ENCODE measurements at regions not wholly inside any gene's neighbourhood (a gene's known extent, or its start where the extent isn't known, plus 50 kb on each side); places are given as distances from the start of the nearest gene placed in this dataset.
A peak's percentile ranks its signal among the peaks of the same experiment; 100 is the strongest.
"Not testable (repeated sequence)": the region's sequence is repeated elsewhere in the genome, so short reads cannot be mapped to it uniquely, and the experiment has no call there.

DNA sequence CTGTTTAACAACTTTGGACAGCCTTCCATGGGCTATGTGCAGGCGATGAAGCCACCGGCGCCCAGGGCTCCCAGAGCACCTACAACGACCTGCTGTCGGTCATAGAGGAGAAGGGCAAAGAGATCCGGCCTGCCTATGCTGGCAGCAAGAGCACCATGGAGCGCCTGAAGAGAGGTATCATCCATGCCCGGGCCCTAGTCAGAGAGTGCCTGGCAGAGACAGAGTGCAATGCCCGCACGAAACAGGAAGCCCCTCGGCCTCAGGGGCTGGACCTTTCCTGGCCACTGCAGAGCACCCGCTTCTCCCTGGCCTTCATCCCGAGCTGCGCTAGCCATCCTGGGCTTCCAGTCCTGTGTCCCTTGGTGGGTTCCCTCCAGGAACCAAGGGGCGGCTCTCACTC lies 497.0 kb upstream of the PHF14 start:
- H3K4me1 ChIP-seq, result no peaks in the 10 kb centered on the region
- H3K36me3 ChIP-seq, result no peaks in the 10 kb centered on the region
- H3K4me3 ChIP-seq, result no peak overlapping the region
- no peak overlapping the region for H3K27ac ChIP-seq
- DNase-seq, result peak in 1 of 2 donors; percentile 29
- no peaks in the 10 kb centered on the region for H3K27me3 ChIP-seq
- H3K9me3 ChIP-seq, result no peaks in the 10 kb centered on the region
- TF ChIP-seq POLR2AphosphoS5 (IDR thresholded peaks at IDR 0.05), result no peak
- no peak for TF ChIP-seq EP300 (IDR thresholded peaks at IDR 0.05)
- TF ChIP-seq POLR2A (IDR thresholded peaks at IDR 0.05), result no peak
- no peak for TF ChIP-seq CTCF (IDR thresholded peaks at IDR 0.05)
- peak in 1 of 2 donors; percentile 51 for ATAC-seq (ENCODE audit: low FRiP score in 2 of 2)
- WGBS, 2 donors, result 96% methylated on average over 15 of the region's 15 CpGs; no CpG with 5 or more reads in 1 of the 2 donors

DNA sequence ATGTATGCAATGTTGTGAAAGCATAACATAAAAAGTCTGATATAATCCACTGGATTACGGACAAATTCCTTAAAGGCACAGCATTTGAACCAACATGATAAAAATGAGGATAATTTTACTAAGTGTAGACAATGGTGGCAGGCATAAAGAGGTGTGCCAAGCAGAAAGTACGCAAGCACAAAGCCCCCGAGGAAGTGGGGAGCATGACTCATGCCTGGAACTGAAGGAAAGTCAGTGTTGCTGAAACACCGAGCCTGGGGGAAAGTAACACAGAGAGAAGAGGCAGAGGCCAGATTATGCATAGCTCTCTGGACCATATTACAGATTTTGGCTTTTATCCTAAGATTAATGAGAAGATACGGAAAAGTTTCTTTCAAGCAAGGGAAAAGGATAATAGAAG lies 490.0 kb upstream of the PHF14 start:
- WGBS, 2 donors, result 78 to 82% methylated on average over 5 of the region's 5 CpGs
- Histone ChIP-seq H3K4me3 (no peak overlapping the region), H3K9me3 (no peaks in the 10 kb centered on the region), H3K36me3 (no peaks in the 10 kb centered on the region), H3K27me3 (no peaks in the 10 kb centered on the region), H3K27ac (no peak overlapping the region), H3K4me1 (no peaks in the 10 kb centered on the region)
- no peak for TF ChIP-seq EP300 (IDR thresholded peaks at IDR 0.05)
- no peak for TF ChIP-seq CTCF (IDR thresholded peaks at IDR 0.05)
- no peak for TF ChIP-seq POLR2A (IDR thresholded peaks at IDR 0.05)
- TF ChIP-seq POLR2AphosphoS5 (IDR thresholded peaks at IDR 0.05), result no peak
- DNase-seq (no peak), ATAC-seq (ENCODE audit: low FRiP score in 2 of 2) (no peak)

DNA sequence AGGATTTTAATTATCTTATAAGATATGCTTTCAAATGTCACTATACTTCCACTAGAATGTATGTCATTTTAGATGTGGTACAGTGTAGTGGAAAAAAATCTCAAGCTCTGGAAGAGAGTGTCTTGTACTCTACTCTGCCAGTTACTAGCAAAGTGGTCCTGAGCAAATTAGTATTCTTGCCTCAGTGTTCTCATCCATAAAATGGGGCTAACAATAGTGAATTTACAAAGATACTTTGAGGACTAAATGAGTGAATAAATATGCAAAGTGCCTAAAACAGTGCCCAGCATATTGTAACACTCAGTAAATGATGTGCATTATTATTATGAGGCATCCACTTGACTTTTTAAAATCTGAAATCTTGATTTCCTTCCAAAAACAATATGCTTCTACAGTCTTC lies 488.9 kb upstream of the PHF14 start:
- ATAC-seq (ENCODE audit: low FRiP score in 2 of 2), result no peak
- TF ChIP-seq CTCF (IDR thresholded peaks at IDR 0.05), result no peak
- no peak for TF ChIP-seq POLR2AphosphoS5 (IDR thresholded peaks at IDR 0.05)
- TF ChIP-seq EP300 (IDR thresholded peaks at IDR 0.05), result no peak
- no peak for TF ChIP-seq POLR2A (IDR thresholded peaks at IDR 0.05)
- Histone ChIP-seq H3K9me3 (no peaks in the 10 kb centered on the region), H3K4me1 (no peaks in the 10 kb centered on the region), H3K36me3 (no peaks in the 10 kb centered on the region), H3K27ac (no peak overlapping the region), H3K4me3 (no peak overlapping the region), H3K27me3 (no peaks in the 10 kb centered on the region)
- DNase-seq, result no peak

DNA sequence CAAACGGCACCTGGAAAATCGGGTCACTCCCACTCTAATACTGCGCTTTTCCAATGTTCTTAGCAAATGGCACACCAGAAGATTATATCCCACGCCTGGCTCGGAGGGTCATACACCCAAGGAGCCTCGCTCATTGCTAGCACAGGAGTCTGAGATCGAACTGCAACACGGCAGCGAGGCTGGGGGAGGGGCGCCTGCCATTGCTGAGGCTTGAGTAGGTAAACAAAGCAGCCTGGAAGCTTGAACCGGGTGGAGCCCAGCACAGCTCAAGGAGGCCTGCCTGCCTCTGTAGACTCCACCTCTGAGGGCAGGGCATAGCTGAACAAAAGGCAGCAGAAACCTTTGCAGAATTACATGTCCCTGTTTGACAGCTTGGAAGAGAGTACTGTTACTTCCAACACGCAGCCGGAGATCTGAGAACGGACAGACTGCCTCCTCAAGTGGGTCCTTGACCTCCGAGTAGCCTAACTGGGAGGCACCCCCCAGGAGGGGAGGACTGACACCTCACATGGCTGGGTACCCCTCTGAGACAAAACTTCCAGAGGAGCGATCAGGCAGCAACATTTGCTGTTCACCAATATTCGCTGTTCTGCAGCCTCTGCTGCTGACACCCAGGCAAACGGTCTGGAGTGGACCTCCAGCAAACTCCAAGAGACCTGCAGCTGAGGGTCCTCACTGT lies 472.3 kb upstream of the PHF14 start:
- not testable (repeated sequence) for H3K4me1 ChIP-seq; H3K36me3 ChIP-seq; H3K4me3 ChIP-seq; ATAC-seq (ENCODE audit: low FRiP score in 2 of 2); H3K9me3 ChIP-seq; H3K27me3 ChIP-seq; H3K27ac ChIP-seq
- 84 to 88% methylated on average over 12 to 18 of the region's 18 CpGs for WGBS, 2 donors
- DNase-seq, result peak in 1 of 2 donors; percentile 34

DNA sequence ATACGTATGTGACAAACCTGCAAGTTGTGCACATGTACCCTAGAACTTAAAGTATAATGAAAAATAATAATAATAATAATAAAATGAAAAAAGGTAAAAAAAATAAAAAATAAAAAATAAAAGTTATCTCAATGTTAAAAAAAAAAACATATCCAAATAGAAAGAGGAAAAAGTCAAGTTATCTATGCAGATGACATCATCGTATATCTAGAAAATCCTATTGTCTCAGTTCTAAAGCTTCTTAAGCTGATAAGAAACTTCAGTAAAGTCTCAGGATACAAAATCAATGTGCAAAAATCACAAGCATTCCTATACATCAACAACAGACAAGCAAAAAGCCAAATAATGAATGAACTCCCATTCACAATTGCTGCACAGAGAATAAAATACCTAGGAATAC lies 466.6 kb upstream of the PHF14 start:
- H3K9me3 ChIP-seq, result no peaks in the 10 kb centered on the region
- ATAC-seq (ENCODE audit: low FRiP score in 2 of 2), result no peak
- no peak overlapping the region for H3K27ac ChIP-seq
- TF ChIP-seq POLR2AphosphoS5 (IDR thresholded peaks at IDR 0.05) (no peak), CTCF (IDR thresholded peaks at IDR 0.05) (no peak), POLR2A (IDR thresholded peaks at IDR 0.05) (no peak), EP300 (IDR thresholded peaks at IDR 0.05) (no peak)
- H3K27me3 ChIP-seq, result no peaks in the 10 kb centered on the region
- WGBS, 2 donors, result 96% methylated on average over 2 of the region's 2 CpGs
- H3K4me3 ChIP-seq, result no peak overlapping the region
- DNase-seq, result no peak
- H3K4me1 ChIP-seq, result no peaks in the 10 kb centered on the region
- H3K36me3 ChIP-seq, result no peaks in the 10 kb centered on the region

All from upper lobe of left lung (tissue), 6 donors.